ENCODE measurements at regions not wholly inside any gene's neighbourhood (a gene's known extent, or its start where the extent isn't known, plus 50 kb on each side); places are given as distances from the start of the nearest gene placed in this dataset.

GRCh38 chr16:64098451-64098850, 1023.4 kb downstream of the CDH11 start:
- TF ChIP-seq CTCF (IDR thresholded peaks at IDR 0.05) = no peak
- no peak for TF ChIP-seq POLR2A (IDR thresholded peaks at IDR 0.05)

Data from vagina (tissue), 2 donors.